Activated T-helper 1 cell treated with Interleukin-2 at 50 U/mL for 16 hours (primary cell): ENCODE measurements at regions not wholly inside any gene's neighbourhood (a gene's known extent, or its start where the extent isn't known, plus 50 kb on each side); places are given as distances from the start of the nearest gene placed in this dataset.

Experiments used
- DNase-seq: peaks from one replicate; pipeline ENCODE4 v3.0.0-alpha.2; 2020; ENCODE audit warnings: low read depth

DNA sequence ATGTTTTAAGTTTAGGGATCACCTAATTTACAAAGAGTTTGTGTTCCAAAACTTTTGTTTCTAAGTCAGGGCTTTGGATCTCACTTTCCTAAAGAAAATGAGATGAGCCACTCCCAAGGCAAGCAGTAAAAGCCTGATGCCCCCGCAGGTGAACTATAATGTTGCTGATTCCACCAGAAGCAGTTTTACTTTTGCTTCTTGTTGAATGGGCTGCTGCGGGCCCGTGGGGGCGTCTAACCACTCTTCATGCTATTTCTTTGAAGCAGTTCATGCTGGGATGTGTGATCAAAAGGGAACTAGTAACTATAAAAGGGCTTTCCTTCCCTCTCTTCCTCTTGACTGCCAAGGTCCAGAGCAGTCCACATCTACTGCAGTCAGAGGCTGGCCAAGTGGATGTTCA is 118.7 kb upstream of the NEBL start:
- DNase-seq = no peak

DNA sequence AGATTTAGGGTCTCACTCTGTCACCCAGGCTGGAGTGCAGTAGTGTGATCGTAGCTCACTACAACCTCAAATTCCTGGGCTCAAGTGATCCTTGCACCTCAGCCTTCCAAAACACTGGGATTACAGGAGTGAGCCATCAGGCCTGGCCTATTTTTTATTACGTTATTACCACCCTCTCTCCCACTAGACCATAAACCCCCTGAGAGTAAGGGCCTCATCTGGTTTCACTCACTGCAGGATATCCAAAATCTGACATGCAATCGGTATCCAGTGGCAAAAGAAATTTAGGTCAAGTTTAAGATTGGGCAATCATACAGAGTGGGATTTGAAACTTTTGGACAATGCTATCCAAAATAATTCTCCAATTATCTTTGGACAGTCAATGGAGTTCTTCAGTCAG is 117.0 kb upstream of the NEBL start:
- no peak for DNase-seq

DNA sequence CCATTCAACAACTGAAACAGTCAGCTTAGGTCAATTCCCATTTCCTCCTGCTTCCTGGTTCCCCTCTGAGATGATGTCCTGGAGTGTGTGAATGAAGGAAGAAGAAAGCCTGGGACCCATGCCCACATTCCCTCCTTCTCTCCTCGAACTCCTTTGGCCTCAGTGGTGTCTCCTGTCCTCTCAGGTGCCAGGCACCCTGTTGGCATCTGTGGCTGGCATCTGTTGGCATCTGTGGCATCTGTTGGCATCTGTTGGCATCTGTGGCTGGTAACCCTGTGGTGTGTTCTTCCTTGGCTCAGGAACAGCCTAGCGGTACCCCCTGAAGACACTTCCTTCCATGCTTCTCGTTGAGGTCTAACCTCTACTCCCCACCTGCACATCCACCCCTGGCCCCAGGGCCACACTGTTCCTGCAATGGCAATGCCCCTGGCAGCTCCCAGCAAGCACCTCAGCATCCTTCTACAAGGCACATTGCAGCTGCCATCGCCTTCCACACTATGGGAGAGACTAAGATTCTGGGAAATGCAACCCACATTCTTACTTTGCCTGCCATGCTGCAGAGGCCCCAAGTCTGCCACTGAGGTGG is 114.4 kb upstream of the NEBL start:
- DNase-seq = no peak

DNA sequence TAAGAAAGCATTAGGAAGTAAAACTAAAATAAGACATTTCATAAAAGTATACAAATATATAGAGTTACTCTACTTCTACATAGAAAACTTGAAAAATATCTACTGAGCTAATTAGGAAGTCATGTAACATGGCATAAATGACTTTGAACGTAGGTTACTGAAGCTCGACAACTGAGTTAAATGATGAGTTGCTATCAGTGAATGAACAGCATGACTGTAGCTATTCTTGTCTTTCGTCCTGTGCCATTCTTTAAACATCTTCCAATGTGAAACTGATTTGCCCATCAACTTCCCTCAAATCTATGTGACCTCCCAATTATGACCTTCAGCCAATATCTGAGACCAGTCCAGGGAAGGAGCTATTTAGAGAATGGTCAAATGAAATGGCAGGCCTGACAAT is 113.5 kb upstream of the NEBL start:
- no peak for DNase-seq

DNA sequence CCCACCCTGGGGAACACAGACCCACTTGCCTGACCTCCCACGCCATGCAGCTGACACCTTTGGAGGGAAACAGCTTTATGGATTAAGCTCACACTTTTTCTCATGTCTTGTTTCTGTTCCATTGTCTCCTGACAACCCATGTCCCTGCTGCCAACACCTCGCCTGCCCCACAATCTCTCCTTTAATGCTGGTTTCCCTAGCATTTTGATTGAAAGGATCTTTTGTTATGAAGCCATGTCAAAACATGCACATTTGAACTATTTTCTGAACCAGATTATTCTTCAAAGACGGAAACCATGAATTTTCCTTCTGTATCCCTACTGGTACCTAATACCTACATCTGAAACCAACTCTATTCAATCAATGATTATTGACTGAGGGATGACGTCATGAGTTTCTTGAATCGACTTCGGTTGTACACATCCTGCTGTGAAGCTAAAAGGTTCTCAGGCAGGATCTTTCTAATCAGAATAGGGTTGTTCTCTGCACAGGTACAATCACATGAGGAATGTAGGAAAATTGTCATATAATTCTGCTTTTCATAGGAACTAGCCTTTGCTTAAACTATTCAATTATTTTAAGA is 106.2 kb upstream of the NEBL start:
- no peak for DNase-seq

DNA sequence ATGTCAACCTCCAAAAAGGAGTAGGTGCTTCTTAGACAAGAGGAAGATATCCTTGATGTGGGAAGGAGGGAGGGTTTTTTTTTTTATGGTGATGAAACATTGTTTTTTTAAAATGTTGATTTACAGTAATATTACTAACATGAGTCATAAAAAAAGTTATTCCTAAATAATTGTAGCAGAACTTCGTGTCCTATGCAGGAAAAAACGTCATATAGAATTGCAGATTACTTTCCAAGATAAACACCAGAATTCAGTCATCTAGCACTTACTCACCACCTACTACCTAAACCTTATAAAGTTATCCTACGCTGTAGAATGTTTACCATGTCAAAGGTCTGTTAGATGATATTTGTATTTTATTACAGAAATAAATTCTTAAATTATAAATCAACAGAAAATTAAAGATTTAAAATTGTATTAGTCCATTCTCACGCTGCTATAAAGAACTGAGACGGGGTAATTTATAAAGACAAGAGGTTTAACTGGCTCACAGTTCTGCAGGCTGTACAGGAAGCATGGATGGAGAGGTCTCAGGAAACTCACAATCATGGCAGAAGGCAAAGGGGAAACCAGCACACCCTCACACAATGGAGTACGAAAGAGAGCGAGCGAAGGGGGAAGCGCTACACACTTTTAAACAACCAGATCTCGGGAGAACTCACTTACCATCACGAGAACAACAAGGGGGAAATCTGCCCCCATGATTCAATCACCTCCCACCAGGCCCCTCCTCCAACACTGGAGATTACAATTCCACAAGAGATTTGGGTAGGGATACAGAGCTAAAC is 105.2 kb upstream of the NEBL start:
- no peak for DNase-seq

DNA sequence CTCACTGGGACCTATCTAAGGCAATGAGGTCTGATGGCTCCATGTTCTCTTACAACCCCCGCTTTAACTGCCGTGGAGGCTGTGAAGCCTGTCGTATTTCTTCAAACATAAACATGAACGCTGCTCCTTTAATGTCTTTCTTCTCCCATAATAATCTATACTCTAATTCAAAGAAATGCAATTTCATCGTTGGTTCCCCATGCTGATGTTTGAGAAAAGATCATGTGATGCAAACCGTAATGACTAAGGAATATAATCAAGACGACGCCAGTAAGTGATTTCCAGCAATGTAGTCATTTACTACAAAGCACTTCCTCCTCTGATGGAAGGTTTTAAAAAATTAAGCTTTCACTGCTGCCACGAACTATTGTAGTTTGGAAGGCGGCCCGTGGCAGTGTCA is 102.6 kb upstream of the NEBL start:
- DNase-seq = no peak

DNA sequence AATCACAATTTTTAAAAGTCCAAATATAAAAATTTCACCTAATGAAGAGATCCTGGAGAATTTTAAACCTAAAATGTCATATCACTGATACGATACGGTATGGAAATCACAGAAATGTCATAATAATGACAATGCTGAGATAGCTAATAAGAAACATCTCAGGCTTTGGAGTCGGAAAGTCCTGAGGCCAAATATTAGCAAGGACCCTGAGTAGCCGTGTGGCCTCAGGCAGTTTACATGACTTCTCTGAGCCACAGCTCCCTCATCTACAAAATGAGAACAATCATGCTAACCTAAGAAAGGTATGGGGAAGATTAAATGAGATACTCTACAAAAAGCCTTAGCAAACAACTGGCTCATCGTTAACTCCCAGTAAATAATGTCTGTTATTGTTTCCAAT is 100.9 kb upstream of the NEBL start:
- DNase-seq = no peak

DNA sequence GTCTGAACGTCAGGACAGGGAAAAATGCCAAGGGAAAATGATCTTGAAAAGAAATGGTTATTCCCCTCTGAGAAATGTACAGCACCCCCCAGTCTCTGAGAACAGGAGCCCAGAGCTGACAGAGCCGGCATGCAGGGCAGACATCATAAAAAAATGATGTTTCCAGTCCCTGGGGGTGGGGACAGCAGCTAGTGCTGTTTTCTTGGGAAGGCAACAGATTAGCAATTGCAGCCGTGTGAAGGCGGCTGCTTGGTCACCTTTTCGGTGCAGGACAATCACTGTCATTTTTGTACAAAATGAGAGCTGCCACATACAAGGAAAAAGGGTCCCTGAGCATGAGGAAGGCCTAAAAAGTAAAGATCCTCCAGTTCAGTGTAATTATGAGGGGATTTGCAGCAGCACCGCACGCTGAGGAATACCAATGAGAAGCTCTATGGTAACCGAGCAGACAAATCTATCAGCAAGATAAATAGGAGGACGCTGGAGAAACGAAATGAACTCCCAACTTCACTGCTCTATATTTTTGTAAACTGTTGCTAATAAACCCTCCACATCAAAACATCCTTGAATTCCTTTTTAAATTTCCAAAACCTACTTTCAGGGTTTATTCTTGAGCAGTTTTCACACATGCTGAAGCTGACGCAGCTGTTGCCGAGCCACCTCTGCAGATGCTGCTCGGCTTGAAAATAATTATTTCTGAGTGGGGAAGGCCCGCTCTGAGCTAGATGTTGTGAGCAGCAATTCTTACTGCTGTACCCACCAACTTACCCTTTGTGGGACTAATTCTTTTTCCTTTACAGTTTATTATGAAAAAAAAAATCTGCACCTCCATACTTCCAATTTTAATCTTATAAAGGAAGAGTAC is 98.2 kb upstream of the NEBL start:
- DNase-seq = no peak

DNA sequence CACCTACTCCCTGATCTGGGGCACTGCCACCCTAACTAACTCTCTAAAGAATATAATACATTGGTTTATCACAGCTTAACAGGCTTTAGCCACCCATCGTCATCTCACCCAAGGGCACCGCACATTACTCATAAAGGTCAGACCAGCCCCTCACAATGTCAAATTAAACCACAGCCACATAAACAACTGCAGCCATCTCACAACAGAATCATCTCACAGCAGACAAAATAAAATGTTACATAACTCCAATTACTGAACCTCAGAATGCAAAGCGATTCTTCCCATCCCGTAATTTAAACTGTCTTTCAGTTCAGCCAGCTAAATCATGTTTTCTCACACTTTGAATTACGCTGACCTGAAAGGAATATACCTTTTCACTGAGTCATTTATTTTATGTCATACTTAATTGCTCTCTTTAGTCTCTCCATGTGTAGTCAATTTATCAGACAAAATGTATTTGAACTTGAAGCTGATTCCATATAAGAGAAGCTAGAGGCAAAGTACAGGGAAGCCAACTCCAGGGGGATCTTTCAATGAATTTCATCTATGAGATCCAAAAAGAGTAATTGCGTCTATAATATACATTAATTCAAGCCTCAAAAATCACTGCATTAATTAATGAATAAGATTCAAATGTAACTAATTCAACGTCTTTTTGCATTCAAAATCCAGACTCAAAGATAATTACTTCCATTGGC is 96.9 kb upstream of the NEBL start:
- no peak for DNase-seq

DNA sequence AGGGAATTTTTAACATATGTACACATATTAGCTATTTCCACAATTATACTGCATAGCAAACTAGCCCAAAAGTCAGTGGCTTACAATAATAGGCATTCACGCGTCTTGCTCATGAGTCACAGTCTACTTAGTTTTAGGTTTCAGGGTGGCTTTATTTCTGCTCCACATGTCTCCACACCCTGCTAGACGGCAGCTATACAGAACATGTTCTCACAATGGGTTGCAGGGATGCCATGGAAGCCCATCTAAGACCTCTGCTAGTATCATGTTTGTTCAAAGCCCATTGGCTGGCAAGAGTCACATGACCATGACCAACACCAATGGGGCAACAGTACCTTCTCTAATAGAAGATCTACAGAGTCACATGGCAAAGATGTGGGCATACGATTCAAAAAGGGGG is 96.3 kb upstream of the NEBL start:
- no peak for DNase-seq

DNA sequence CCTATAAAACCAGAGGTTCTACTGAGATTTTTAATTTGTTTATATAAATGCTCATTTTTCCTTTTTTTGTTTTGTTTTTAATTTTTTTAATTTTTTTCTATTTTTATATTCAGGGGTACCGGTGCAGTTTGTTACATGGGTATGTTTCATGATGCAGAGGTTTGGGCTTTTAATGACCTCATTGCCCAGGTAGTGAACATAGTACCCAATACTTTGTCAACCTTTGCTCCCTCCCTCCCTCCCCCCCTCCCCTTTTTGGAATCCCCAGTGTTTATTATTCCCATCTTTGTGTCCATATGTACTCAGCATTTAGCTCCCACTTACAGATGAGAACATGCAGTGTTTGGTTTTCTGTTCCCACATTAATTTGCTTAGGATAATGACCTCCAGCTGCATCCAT is 94.4 kb upstream of the NEBL start:
- DNase-seq = no peak

DNA sequence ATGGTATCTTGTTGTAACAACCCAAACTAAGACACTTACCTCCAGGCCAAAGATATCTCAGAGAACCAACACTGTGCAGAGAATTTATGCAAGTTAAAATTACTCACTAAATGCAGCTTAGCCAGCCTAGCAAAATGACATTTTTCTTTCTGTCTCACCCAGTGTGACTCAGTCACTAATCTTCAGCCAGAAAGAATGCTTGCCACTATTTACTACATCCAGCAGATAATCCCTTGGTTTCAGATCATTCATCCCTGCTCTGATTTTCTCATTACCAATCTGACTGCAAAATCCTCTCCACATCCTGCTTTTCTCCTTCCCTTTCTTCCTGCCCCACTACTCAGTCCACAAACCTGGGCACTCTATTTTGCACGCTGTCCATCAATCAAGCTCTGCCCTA is 93.5 kb upstream of the NEBL start:
- no peak for DNase-seq

DNA sequence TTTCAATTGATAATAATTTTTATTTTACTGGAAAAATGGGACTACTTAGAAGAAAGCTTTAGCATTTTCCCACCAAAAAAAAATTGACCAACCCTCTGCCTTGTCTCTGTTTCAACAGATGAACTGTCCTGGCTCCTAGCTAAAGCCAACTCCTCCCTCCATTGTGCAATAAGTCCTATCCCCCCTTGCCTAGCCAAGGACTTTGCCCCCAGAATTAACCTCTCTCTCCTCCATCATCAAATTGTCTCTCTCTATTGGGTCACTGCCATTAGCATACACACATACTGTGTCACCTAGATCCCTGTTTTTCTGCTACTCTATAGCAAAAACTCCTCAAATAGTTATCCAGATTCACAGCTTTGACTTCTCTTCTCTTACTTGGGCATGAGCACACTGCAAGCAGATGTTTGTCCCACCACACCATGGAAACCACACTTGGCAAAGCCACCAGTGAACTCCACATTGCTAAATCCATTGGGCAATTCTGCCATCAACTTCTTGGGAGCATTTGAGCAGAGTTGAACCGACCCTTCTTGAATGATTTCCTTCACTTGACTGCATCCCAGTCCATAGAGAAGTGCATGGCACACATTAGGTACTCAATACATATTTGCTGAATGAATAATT is 91.4 kb upstream of the NEBL start:
- no peak for DNase-seq

DNA sequence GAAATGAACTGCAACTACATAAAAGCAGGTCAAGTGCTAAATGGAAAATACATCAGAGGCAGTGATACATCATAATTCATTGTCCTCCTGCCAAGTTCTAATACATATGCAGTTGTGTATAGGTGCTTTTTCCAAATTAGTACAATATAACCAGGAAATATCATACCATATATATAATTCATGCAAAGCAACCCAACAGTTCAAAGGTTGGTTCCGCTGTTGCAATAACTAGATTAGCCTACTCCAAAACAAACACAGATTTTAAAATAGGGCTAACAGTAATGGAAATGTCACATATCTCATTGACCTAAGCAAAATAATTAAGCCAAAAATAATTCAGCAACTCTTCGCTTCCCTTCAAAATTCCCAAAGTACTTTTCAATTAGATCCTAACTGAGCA is 88.9 kb upstream of the NEBL start:
- no peak for DNase-seq

DNA sequence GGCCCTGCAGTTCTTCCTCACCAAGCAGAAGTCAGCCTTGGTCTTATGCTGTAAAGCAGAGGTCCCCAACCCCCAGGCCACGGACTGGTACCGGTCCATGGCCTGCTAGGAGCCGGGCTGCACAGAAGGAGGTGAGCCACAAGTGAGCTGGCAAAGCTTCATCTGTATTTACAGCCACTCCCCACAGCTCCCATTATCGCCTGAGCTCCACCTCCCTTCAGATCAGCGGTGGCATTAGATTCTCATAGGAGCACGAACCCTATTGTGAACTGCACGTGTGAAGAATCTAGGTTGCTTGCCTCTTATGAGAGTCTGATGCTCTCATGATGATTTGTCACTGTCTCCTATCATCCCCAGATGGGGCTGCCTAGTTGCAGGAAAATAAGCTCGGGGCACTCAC is 87.6 kb upstream of the NEBL start:
- no peak for DNase-seq

DNA sequence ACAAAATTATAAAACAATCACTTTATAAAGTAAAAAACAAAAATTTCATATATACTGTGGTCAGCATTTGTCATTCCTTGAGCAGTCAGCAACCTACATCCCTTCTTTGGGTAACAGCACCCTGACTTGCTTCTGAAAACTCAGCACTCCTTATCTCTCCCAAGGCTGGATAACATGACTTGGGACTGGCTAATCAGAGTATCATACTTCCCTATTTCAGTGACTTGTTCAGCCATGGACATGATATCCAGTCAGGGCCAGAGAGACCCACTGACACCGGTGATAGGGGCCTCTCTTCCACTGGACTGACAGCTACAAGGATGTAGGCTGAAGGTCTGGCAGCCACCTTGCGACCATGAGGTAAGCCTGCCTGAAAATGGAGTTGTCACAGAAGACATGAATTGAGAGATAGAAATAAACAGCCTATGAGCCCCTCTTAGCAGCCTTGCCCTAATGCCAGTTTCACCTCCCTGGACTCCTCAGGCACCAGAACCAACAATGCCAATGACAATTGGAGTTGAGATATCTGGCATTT is 84.4 kb upstream of the NEBL start:
- DNase-seq = no peak

DNA sequence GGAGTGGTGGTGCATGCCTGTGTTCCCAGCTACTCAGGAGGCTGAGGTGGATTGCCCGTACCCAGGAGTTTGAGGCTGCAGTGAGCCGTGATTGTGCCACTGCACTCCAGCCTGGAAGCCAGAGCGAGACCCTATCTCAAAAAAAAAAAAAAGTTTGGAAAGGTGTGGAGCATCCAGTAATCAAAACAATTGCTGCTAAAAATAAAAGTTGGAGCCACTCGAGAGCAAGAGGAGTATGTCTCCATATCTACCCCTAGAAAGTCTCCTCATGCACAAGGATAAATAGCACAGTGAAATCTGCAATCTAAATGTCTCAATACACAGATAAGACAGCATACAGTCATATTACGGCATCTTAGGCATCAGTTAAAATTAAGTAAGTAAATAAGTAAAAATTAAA is 81.5 kb upstream of the NEBL start:
- no peak for DNase-seq

DNA sequence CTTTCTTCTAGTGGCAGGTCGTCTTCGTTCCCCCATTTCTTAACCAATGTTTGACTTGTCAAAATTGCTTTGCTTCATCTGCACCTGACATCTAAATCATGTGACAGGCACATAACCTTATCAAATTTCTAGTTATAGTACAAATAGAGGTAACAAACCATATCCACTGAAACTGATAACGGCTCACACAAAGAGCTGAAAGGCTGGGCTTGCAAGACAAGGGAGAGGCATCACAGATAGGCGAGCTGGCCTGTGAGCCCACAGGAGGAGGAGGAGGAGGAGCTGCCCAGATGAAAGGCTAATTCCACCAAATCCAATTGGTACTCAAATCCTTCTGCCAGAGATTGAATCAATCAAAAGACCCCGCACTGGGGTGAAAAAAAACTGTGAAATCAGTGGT is 80.2 kb upstream of the NEBL start:
- no peak for DNase-seq

DNA sequence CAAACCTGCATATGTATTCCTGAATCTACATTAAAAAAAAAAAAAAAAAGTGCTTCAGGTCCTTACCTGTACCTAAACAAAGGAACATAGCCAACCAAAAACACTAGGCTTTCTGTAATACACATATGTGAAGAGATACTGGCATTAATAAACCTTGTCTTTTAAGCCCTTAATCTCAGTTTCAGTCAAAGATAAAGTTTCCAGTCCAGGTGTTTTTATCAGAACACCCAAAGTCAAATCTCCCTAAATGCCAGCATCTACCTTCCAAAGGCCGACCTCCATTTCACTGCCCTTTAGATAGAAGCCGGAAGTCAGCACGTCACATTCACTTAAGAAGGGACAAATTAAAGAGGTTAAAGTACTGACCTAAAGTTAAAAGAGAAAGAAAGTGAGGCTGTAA is 79.8 kb upstream of the NEBL start:
- DNase-seq = no peak

DNA sequence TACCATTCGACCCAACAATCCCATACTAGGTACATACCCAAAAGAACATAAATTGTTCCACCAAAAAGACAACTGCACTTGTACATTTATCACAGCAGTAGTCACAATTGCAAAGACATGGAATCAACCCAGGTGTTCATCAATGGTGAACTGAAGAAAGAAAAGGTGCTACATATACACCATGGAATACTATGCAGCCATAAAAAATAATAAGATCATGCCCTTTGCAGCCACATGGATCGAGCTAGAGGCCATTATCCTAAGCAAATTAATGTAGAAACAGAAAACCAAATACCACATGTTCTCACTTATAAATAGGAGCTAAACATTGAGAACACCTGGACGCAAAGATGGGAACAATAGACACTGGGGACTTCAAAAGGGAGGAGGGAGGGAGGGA is 79.3 kb upstream of the NEBL start:
- no peak for DNase-seq

DNA sequence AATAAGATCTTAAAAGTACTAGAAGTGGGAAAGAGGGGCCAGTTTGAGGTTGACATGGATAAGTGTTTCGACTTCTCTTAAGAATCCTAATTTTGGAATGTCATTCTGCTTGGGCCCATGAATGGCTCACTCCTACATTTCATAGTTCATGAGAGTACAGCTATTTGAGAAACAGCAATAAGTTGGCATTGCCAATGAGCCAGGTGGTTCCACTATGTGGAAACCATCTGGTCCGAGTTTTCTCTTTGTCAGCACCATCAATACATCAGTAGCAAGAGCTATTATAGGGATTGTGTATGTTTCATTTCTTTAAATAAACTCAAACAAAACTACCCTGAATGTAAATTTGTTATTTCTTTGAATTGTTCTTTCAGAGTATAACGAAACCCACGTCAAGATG is 78.1 kb upstream of the NEBL start:
- no peak for DNase-seq
